HEK293 (cell line): ENCODE measurements at regions not wholly inside any gene's neighbourhood (a gene's known extent, or its start where the extent isn't known, plus 50 kb on each side); places are given as distances from the start of the nearest gene placed in this dataset.

Experiments
- CTCF ChIA-PET: fragments of 350-600 bp; formaldehyde crosslinking; extraction: SDS; loops from one replicate; lab custom pipeline; 2021; ENCODE audit warnings: antibody characterized with exemption; lab: Yijun Ruan, JAX
- POLR2A ChIA-PET: fragments of 300-600 bp; formaldehyde crosslinking; extraction: SDS; loops from one replicate; lab custom pipeline; 2020; ENCODE audit warnings: antibody characterized with exemption, inconsistent platforms; lab: Yijun Ruan, JAX
- H3K27ac ChIP-seq: fragments of 200-500 bp; sonication (Bioruptor generic); 2 replicates; pipeline ENCODE4 v1.5.1; 2014; ENCODE audit warnings: low read depth, low read length, control low read depth, inconsistent platforms; ENCODE audit errors: extremely low read depth
- H3K36me3 ChIP-seq, 2 experiments: fragments of 200-500 bp in 1 of 2; sonication (Bioruptor generic) in 1 of 2; 1 replicate in 1 of 2; 2 replicates in 1 of 2; pipeline ENCODE4 v1.5.1; 2014 to 2017; ENCODE audit warnings: inconsistent platforms in 2 of 2, low read length in 2 of 2; ENCODE audit not compliant: control insufficient read depth in 2 of 2, insufficient read depth in 1 of 2
- H3K4me1 ChIP-seq: fragments of 200-500 bp; sonication (Bioruptor generic); 2 replicates; pipeline ENCODE4 v1.5.1; 2014; ENCODE audit warnings: mild to moderate bottlenecking, low read length, inconsistent platforms; ENCODE audit not compliant: control insufficient read depth, insufficient read depth
- H3K4me3 ChIP-seq: 2 replicates; pipeline ENCODE4 v1.5.1; 2011; ENCODE audit warnings: low read depth, mild to moderate bottlenecking, control low read depth, low read length, moderate library complexity
- H3K9me3 ChIP-seq: fragments of 200-500 bp; sonication (Bioruptor generic); 2 replicates; pipeline ENCODE4 v1.5.1; 2014; ENCODE audit warnings: low read depth, low read length, inconsistent platforms; ENCODE audit not compliant: control insufficient read depth, insufficient read depth
- FEZF1 ChIP-seq: fragments of 450-650 bp; formaldehyde crosslinking; IDR thresholded peaks from 2 replicates; pipeline ENCODE4 v1.5.1; 2016; ENCODE audit warnings: missing biosample characterization, missing genetic modification characterization
- GLIS1 ChIP-seq: fragments of 450-650 bp; formaldehyde crosslinking; IDR thresholded peaks from 2 replicates; pipeline ENCODE4 v1.5.1; 2016; ENCODE audit warnings: missing biosample characterization, missing genetic modification characterization
- KLF8 ChIP-seq: fragments of 450-650 bp; formaldehyde crosslinking; IDR thresholded peaks from 2 replicates; pipeline ENCODE4 v1.5.1; 2016; ENCODE audit warnings: missing biosample characterization, missing genetic modification characterization
- MZF1 ChIP-seq: fragments of 450-650 bp; formaldehyde crosslinking; IDR thresholded peaks from 2 replicates; pipeline ENCODE4 v1.5.1; 2017; ENCODE audit warnings: missing biosample characterization, missing genetic modification characterization, borderline replicate concordance
- SETDB1 ChIP-seq: IDR thresholded peaks from one replicate; pipeline ENCODE4 v1.6.1; 2017; ENCODE audit warnings: mild to moderate bottlenecking, low read length, moderate library complexity, mixed read lengths; ENCODE audit not compliant: insufficient read length
- TRIM28 ChIP-seq: IDR thresholded peaks from 2 replicates; pipeline ENCODE4 v1.6.1; 2011; ENCODE audit warnings: low read length, control low read depth, borderline replicate concordance
- WT1 ChIP-seq: fragments of 450-650 bp; formaldehyde crosslinking; IDR thresholded peaks from 2 replicates; pipeline ENCODE4 v1.5.1; 2016; ENCODE audit warnings: missing biosample characterization, missing genetic modification characterization
- ZBTB7A ChIP-seq: fragments of 450-650 bp; formaldehyde crosslinking; IDR thresholded peaks from 2 replicates; pipeline ENCODE4 v1.5.1; 2016; ENCODE audit warnings: low read depth, missing biosample characterization, missing genetic modification characterization
- ZNF112 ChIP-seq: fragments of 450-650 bp; formaldehyde crosslinking; IDR thresholded peaks from 2 replicates; pipeline ENCODE4 v1.5.0; 2017; ENCODE audit warnings: missing biosample characterization, missing genetic modification characterization
- ZNF133 ChIP-seq: fragments of 450-650 bp; formaldehyde crosslinking; IDR thresholded peaks from 2 replicates; pipeline ENCODE4 v1.5.1; 2016; ENCODE audit warnings: missing biosample characterization, missing genetic modification characterization
- ZNF16 ChIP-seq: fragments of 450-650 bp; formaldehyde crosslinking; IDR thresholded peaks from 2 replicates; pipeline ENCODE4 v1.5.1; 2016; ENCODE audit warnings: low read depth, missing biosample characterization, missing genetic modification characterization
- ZNF169 ChIP-seq: fragments of 450-650 bp; formaldehyde crosslinking; IDR thresholded peaks from 2 replicates; pipeline ENCODE4 v1.5.1; 2016; ENCODE audit warnings: missing biosample characterization, missing genetic modification characterization
- ZNF174 ChIP-seq: fragments of 450-650 bp; formaldehyde crosslinking; IDR thresholded peaks from 2 replicates; pipeline ENCODE4 v1.5.0; 2017; ENCODE audit warnings: missing biosample characterization, mild to moderate bottlenecking, missing genetic modification characterization
- ZNF214 ChIP-seq: fragments of 450-650 bp; formaldehyde crosslinking; IDR thresholded peaks from 2 replicates; pipeline ENCODE4 v1.5.1; 2017; ENCODE audit warnings: missing biosample characterization, mild to moderate bottlenecking, missing genetic modification characterization, borderline replicate concordance
- ZNF248 ChIP-seq: fragments of 450-650 bp; formaldehyde crosslinking; IDR thresholded peaks from 2 replicates; pipeline ENCODE4 v1.5.1; 2017; ENCODE audit warnings: missing biosample characterization, missing genetic modification characterization
- ZNF292 ChIP-seq: fragments of 450-650 bp; formaldehyde crosslinking; IDR thresholded peaks from 2 replicates; pipeline ENCODE4 v1.5.1; 2016; ENCODE audit warnings: low read depth, missing biosample characterization, missing genetic modification characterization, borderline replicate concordance
- ZNF341 ChIP-seq: fragments of 450-650 bp; formaldehyde crosslinking; IDR thresholded peaks from 2 replicates; pipeline ENCODE4; 2016; ENCODE audit warnings: low read depth, missing biosample characterization, missing genetic modification characterization
- ZNF350 ChIP-seq: fragments of 450-650 bp; formaldehyde crosslinking; IDR thresholded peaks from 2 replicates; pipeline ENCODE4 v1.5.0; 2017; ENCODE audit warnings: missing biosample characterization, mild to moderate bottlenecking, missing genetic modification characterization
- ZNF37A ChIP-seq: fragments of 450-650 bp; IDR thresholded peaks from 2 replicates; pipeline ENCODE4 v1.5.1; 2018; ENCODE audit warnings: missing biosample characterization, missing genetic modification characterization
- ZNF426 ChIP-seq: fragments of 450-650 bp; formaldehyde crosslinking; IDR thresholded peaks from 2 replicates; pipeline ENCODE4 v1.5.1; 2017; ENCODE audit warnings: missing biosample characterization, missing genetic modification characterization, mild to moderate bottlenecking, inconsistent platforms, moderate library complexity
- ZNF433 ChIP-seq: fragments of 450-650 bp; formaldehyde crosslinking; IDR thresholded peaks from 2 replicates; pipeline ENCODE4 v1.5.1; 2016; ENCODE audit warnings: missing biosample characterization, missing genetic modification characterization, low read depth
- ZNF473 ChIP-seq: fragments of 450-650 bp; formaldehyde crosslinking; IDR thresholded peaks from 2 replicates; pipeline ENCODE4 v1.5.1; 2017; ENCODE audit warnings: missing biosample characterization, missing genetic modification characterization
- ZNF548 ChIP-seq: fragments of 450-650 bp; formaldehyde crosslinking; IDR thresholded peaks from 2 replicates; pipeline ENCODE4 v1.5.1; 2016; ENCODE audit warnings: missing biosample characterization, missing genetic modification characterization
- ZNF549 ChIP-seq: fragments of 450-650 bp; IDR thresholded peaks from 2 replicates; pipeline ENCODE4 v1.5.1; 2018; ENCODE audit warnings: missing biosample characterization, missing genetic modification characterization, mild to moderate bottlenecking, inconsistent platforms, moderate library complexity
- ZNF558 ChIP-seq: fragments of 450-650 bp; formaldehyde crosslinking; IDR thresholded peaks from 2 replicates; pipeline ENCODE4 v1.5.1; 2016; ENCODE audit warnings: missing biosample characterization, missing genetic modification characterization
- ZNF76 ChIP-seq: fragments of 450-650 bp; formaldehyde crosslinking; IDR thresholded peaks from 2 replicates; pipeline ENCODE4; 2016; ENCODE audit warnings: low read depth, missing biosample characterization, missing genetic modification characterization, borderline replicate concordance
- ZSCAN23 ChIP-seq: fragments of 450-650 bp; formaldehyde crosslinking; IDR thresholded peaks from 2 replicates; pipeline ENCODE4 v1.5.1; 2016; ENCODE audit warnings: missing biosample characterization, missing genetic modification characterization
- TF ChIP-seq, protein P1 (sequence below): fragments of 450-650 bp; IDR thresholded peaks from 2 replicates; pipeline ENCODE4 v1.5.1; 2018; ENCODE audit warnings: missing biosample characterization, missing genetic modification characterization
- TF ChIP-seq, protein P2 (sequence below): fragments of 450-650 bp; formaldehyde crosslinking; IDR thresholded peaks from 2 replicates; pipeline ENCODE4 v1.5.1; 2016; ENCODE audit warnings: missing biosample characterization, missing genetic modification characterization

DNA sequence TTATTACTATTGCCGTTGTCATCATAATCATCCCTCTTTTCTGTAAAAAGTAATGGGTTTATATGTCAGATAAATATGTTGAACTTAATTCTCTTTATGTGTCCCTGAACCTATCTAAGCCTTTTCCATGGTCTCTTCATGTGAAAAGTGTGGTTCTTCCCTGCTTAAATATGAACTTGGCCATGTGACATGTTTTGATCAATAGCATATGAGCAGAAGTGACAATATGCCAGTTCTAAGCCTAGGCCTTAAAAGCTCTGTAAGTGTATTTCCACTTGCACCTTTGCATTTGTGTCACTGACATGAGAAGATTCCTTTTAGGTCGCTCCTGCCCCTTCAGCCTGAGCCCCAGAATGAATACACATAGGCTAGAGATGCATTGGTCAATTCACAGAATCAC lies 188.4 kb upstream of the CCN2 start (continued):
- no peak for TF ChIP-seq MZF1
- TF ChIP-seq ZNF16 (tag by site-specific recombination), result no peak
- TF ChIP-seq, protein P1, sequence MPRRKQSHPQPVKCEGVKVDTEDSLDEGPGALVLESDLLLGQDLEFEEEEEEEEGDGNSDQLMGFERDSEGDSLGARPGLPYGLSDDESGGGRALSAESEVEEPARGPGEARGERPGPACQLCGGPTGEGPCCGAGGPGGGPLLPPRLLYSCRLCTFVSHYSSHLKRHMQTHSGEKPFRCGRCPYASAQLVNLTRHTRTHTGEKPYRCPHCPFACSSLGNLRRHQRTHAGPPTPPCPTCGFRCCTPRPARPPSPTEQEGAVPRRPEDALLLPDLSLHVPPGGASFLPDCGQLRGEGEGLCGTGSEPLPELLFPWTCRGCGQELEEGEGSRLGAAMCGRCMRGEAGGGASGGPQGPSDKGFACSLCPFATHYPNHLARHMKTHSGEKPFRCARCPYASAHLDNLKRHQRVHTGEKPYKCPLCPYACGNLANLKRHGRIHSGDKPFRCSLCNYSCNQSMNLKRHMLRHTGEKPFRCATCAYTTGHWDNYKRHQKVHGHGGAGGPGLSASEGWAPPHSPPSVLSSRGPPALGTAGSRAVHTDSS (tag by site-specific recombination), result no peak

DNA sequence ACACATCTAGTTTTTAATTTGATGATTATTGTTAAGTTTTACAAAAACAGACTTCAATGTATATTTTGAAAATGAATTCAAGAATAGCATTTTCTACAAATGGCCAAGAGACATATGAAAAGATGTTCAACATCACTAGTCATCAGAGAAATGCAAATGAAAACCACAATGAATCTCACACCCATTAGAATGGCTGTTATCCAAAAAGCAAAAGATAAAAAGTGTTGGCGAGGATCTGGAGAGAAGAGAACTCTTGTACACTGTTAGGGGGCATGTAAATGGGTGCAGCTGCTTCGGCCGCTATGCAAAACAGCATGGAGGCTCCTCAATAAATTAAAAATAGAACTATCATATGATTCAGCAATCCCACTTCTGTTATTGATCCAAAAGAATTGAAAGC lies 185.8 kb upstream of the CCN2 start:
- Histone ChIP-seq H3K4me1 (no peaks in the 10 kb centered on the region), H3K27ac (no peak overlapping the region)
- no peak for TF ChIP-seq ZBTB7A
- TF ChIP-seq ZNF248, result no peak
- TF ChIP-seq ZNF350 (tag by site-specific recombination), result no peak
- TF ChIP-seq, all 188 proteins: peak for 0
- ChIA-PET CTCF (no interaction called here), POLR2A (no interaction called here)
- no peak overlapping the region for H3K4me3 ChIP-seq
- H3K36me3 ChIP-seq, result no peaks in the 10 kb centered on the region
- H3K9me3 ChIP-seq, result no peaks in the 10 kb centered on the region

DNA sequence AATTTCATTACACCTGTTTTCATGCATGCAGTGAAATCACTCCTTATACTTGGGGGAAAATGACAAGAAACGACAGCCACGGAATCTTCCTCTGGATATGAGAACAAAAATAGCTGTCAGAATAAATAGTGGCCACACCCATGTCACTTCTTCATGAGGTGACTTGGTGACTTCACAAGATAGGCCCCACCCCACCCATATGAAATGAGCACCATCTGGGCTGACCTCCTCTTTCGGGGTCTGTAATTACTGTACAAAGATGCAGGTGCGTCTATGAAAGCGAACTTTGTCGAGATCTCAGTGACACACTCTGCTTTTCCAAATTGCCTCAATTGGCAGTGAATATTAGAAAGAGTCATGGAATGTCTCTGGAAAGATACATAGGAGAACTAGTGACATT lies 184.2 kb upstream of the CCN2 start:
- Histone ChIP-seq H3K4me1 (peaks cover 5% of the 10 kb centered on the region; the same call in 1 of the 2 replicates), H3K4me3 (no peak overlapping the region), H3K36me3 (no peaks in the 10 kb centered on the region), H3K9me3 (no peaks in the 10 kb centered on the region), H3K27ac (no peak overlapping the region)
- ChIA-PET POLR2A (no interaction called here), CTCF (interaction anchor here (1.1 to 1.2 kb wide), 2 partner anchors 210 to 220 kb away, joined by 3 to 6 read pairs; no protein-coding TSS in a partner anchor)
- no peak for TF ChIP-seq FEZF1 (tag by site-specific recombination)
- TF ChIP-seq ZNF549 (tag by site-specific recombination), result no peak
- TF ChIP-seq KLF8 (tag by site-specific recombination), result no peak
- TF ChIP-seq, protein P2, sequence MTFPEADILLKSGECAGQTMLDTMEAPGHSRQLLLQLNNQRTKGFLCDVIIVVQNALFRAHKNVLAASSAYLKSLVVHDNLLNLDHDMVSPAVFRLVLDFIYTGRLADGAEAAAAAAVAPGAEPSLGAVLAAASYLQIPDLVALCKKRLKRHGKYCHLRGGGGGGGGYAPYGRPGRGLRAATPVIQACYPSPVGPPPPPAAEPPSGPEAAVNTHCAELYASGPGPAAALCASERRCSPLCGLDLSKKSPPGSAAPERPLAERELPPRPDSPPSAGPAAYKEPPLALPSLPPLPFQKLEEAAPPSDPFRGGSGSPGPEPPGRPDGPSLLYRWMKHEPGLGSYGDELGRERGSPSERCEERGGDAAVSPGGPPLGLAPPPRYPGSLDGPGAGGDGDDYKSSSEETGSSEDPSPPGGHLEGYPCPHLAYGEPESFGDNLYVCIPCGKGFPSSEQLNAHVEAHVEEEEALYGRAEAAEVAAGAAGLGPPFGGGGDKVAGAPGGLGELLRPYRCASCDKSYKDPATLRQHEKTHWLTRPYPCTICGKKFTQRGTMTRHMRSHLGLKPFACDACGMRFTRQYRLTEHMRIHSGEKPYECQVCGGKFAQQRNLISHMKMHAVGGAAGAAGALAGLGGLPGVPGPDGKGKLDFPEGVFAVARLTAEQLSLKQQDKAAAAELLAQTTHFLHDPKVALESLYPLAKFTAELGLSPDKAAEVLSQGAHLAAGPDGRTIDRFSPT, result no peak
- no peak for TF ChIP-seq ZNF133 (tag by site-specific recombination)
- TF ChIP-seq ZNF433, result no peak
- no peak for TF ChIP-seq GLIS1 (tag by site-specific recombination)
- no peak for TF ChIP-seq ZNF112

DNA sequence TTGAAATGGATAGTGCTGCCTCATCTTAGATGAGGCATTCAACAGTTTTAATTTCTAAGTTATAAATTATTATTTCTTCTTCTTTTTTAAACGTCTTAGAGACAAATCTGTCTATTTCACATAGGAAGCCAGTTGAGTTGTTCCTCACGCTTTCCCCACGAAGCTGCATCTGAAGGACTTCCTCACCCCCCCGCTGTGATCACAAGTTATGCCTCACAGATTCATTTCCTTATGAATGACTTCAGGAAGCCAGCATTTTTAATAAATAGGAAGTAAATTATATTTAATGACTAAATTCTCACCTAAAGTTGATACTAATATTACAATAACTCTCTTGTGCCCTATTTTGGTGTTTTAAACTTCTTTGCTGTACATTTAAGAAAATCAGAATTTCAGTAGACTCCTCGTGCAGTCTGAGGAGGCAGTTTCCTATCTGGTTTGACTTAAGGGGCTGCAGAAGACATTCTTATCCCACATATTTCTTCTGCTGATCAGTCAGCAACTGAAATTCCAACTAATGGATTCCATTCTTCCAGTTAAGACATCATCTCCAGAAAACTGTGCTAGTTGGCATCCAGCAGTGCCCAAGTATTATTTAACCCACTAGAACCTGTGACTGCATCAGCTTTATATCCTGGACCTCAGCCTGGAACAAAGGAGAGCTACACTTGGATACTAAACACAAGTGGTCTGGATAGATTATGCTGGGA lies 182.7 kb upstream of the CCN2 start:
- CTCF ChIA-PET, result interaction anchor here (0.5 to 1.1 kb wide), 6 partner anchors 8 to 1544 kb away, joined by 4 to 6 read pairs (median 4); no protein-coding TSS in a partner anchor
- Histone ChIP-seq H3K4me1 (peaks cover 5% of the 10 kb centered on the region; the same call in 1 of the 2 replicates), H3K36me3 (no peaks in the 10 kb centered on the region), H3K27ac (no peak overlapping the region), H3K9me3 (no peaks in the 10 kb centered on the region), H3K4me3 (no peak overlapping the region)
- POLR2A ChIA-PET, result no interaction called here
- TF ChIP-seq TRIM28, result no peak
- TF ChIP-seq ZNF76, result no peak
- no peak for TF ChIP-seq SETDB1
- TF ChIP-seq ZNF548 (tag by site-specific recombination), result no peak
- no peak for TF ChIP-seq ZNF426 (tag by site-specific recombination)
- no peak for TF ChIP-seq ZNF341 (tag by site-specific recombination)
- no peak for TF ChIP-seq ZNF37A
- no peak for TF ChIP-seq ZNF214 (tag by site-specific recombination)
- TF ChIP-seq WT1, result no peak
- TF ChIP-seq ZNF169 (tag by site-specific recombination), result no peak
- no peak for TF ChIP-seq ZNF473 (tag by site-specific recombination)
- no peak for TF ChIP-seq ZSCAN23 (tag by site-specific recombination)
- TF ChIP-seq ZNF558 (tag by site-specific recombination), result no peak
- no peak for TF ChIP-seq ZNF292 (tag by site-specific recombination)
- no peak for TF ChIP-seq ZNF174 (tag by site-specific recombination)
- no peak for TF ChIP-seq KLF8 (tag by site-specific recombination)
